ENCODE measurements at regions not wholly inside any gene's neighbourhood (a gene's known extent, or its start where the extent isn't known, plus 50 kb on each side); places are given as distances from the start of the nearest gene placed in this dataset.

GRCh38 chr14:22400655-22401259 is 188.3 kb downstream of the DAD1 start:
- no peak overlapping the region for H3K4me3 ChIP-seq
- no peaks in the 10 kb centered on the region for H3K27me3 ChIP-seq
- H3K9me3 ChIP-seq, result no peaks in the 10 kb centered on the region
- DNase-seq (ENCODE audit: extremely low spot score in 2 of 2), result no peak
- peak overlapping the region; percentile 13 for H3K27ac ChIP-seq
- no peaks in the 10 kb centered on the region for H3K36me3 ChIP-seq
- intact Hi-C loops (cut with DNase I), result no loop called here
- TF ChIP-seq POLR2A (IDR thresholded peaks at IDR 0.05) (no peak), CTCF (IDR thresholded peaks at IDR 0.05) (no peak), POLR2AphosphoS5 (IDR thresholded peaks at IDR 0.05; ENCODE audit: insufficient read depth in 1 of 2, low read depth in 1 of 2) (no peak)
- H3K4me1 ChIP-seq, result peaks cover 12% of the 10 kb centered on the region

- Histone ChIP-seq H3K4me3 (no peak overlapping the region), H3K27me3 (no peaks in the 10 kb centered on the region), H3K36me3 (no peaks in the 10 kb centered on the region), H3K4me1 (peaks cover 12% of the 10 kb centered on the region), H3K9me3 (no peaks in the 10 kb centered on the region), H3K27ac (no peak overlapping the region)
- intact Hi-C loops (cut with DNase I), result loop anchor here (10.0 kb wide), 1 partner anchor 155 kb away; no protein-coding TSS in a partner anchor
- no peak for DNase-seq (ENCODE audit: extremely low spot score in 2 of 2)
- TF ChIP-seq CTCF (IDR thresholded peaks at IDR 0.05) (no peak), POLR2A (IDR thresholded peaks at IDR 0.05) (no peak), POLR2AphosphoS5 (IDR thresholded peaks at IDR 0.05; ENCODE audit: insufficient read depth in 1 of 2, low read depth in 1 of 2) (no peak)
Measured at GRCh38 chr14:22399776-22400175, 189.2 kb downstream of the DAD1 start.

GRCh38 chr14:22397221-22397737 is 191.7 kb downstream of the DAD1 start:
- Histone ChIP-seq H3K36me3 (no peaks in the 10 kb centered on the region), H3K4me3 (no peak overlapping the region), H3K4me1 (peaks cover 12% of the 10 kb centered on the region), H3K9me3 (no peaks in the 10 kb centered on the region), H3K27me3 (no peaks in the 10 kb centered on the region), H3K27ac (no peak overlapping the region)
- DNase-seq (ENCODE audit: extremely low spot score in 2 of 2), result peak in 1 of 2 donors; percentile 20
- intact Hi-C loops (cut with DNase I), result loop anchor here (10.0 kb wide), 1 partner anchor 158 kb away; no protein-coding TSS in a partner anchor
- no peak for TF ChIP-seq CTCF (IDR thresholded peaks at IDR 0.05)
- TF ChIP-seq POLR2A (IDR thresholded peaks at IDR 0.05), result no peak
- TF ChIP-seq POLR2AphosphoS5 (IDR thresholded peaks at IDR 0.05; ENCODE audit: insufficient read depth in 1 of 2, low read depth in 1 of 2), result no peak

- H3K9me3 ChIP-seq, result no peaks in the 10 kb centered on the region
- peaks cover 10% of the 10 kb centered on the region for H3K4me1 ChIP-seq
- no peak for TF ChIP-seq CTCF (IDR thresholded peaks at IDR 0.05)
- TF ChIP-seq POLR2A (IDR thresholded peaks at IDR 0.05), result no peak
- TF ChIP-seq POLR2AphosphoS5 (IDR thresholded peaks at IDR 0.05; ENCODE audit: insufficient read depth in 1 of 2, low read depth in 1 of 2), result no peak
- H3K27me3 ChIP-seq, result no peaks in the 10 kb centered on the region
- intact Hi-C loops (cut with DNase I), result loop anchor here (10.0 kb wide), 1 partner anchor 159 kb away; no protein-coding TSS in a partner anchor
- H3K36me3 ChIP-seq, result no peaks in the 10 kb centered on the region
- H3K27ac ChIP-seq, result no peak overlapping the region
- no peak overlapping the region for H3K4me3 ChIP-seq
- DNase-seq (ENCODE audit: extremely low spot score in 2 of 2), result peak in 1 of 2 donors; percentile 52
Measured at GRCh38 chr14:22395803-22396202, 193.2 kb downstream of the DAD1 start.

- Histone ChIP-seq H3K27ac (no peak overlapping the region), H3K4me1 (no peaks in the 10 kb centered on the region), H3K27me3 (no peaks in the 10 kb centered on the region), H3K36me3 (no peaks in the 10 kb centered on the region), H3K4me3 (no peak overlapping the region), H3K9me3 (no peaks in the 10 kb centered on the region)
- intact Hi-C loops (cut with DNase I), result loop anchor here (5.0 to 10.0 kb wide), 2 partner anchors 78 to 160 kb away; no protein-coding TSS in a partner anchor
- DNase-seq (ENCODE audit: extremely low spot score in 2 of 2), result peak in 1 of 2 donors; percentile 6
- TF ChIP-seq POLR2A (IDR thresholded peaks at IDR 0.05) (no peak), CTCF (IDR thresholded peaks at IDR 0.05) (no peak), POLR2AphosphoS5 (IDR thresholded peaks at IDR 0.05; ENCODE audit: insufficient read depth in 1 of 2, low read depth in 1 of 2) (no peak)
Measured at GRCh38 chr14:22394616-22395015, 194.4 kb downstream of the DAD1 start.

Measured in vagina (tissue), 2 donors.